ENCODE measurements at regions not wholly inside any gene's neighbourhood (a gene's known extent, or its start where the extent isn't known, plus 50 kb on each side); places are given as distances from the start of the nearest gene placed in this dataset.

GRCh38 chr5:30398423-30398822 lies 795.1 kb upstream of the CDH6 start:
- H4K20me1 ChIP-seq (ENCODE audit: control insufficient read depth, extremely low read depth, insufficient read depth, low read length) = no peaks in the 10 kb centered on the region

GRCh38 chr5:30392897-30393296 lies 800.6 kb upstream of the CDH6 start:
- Histone ChIP-seq H3K4me3 (replicated peaks in 1 of 4; ENCODE audit: control extremely low read depth in 1 of 4, insufficient read depth in 1 of 4, low read depth in 3 of 4, low read length in 4 of 4) (no peak overlapping the region), H3K79me2 (ENCODE audit: control insufficient read depth, insufficient read depth, low read length) (no peaks in the 10 kb centered on the region), H3K4me1 (ENCODE audit: control insufficient read depth, extremely low read depth, insufficient read depth, low read length) (no peaks in the 10 kb centered on the region), H3K4me2 (ENCODE audit: extremely low read depth, insufficient read depth, low read length) (no peak overlapping the region), H3K36me3 (ENCODE audit: control insufficient read depth, insufficient read depth, low read length) (no peaks in the 10 kb centered on the region), H2AFZ (ENCODE audit: low read length) (no peak overlapping the region), H3K27me3 (ENCODE audit: control insufficient read depth, insufficient read depth, low read length) (no peaks in the 10 kb centered on the region), H3K27ac (ENCODE audit: insufficient read depth, low read length) (no peak overlapping the region), H3K9me3 (ENCODE audit: control insufficient read depth, insufficient read depth, low read depth, low read length) (no peaks in the 10 kb centered on the region), H4K20me1 (ENCODE audit: control insufficient read depth, extremely low read depth, insufficient read depth, low read length) (no peaks in the 10 kb centered on the region), H3K9ac (ENCODE audit: insufficient read depth, low read length) (no peak overlapping the region)
- no peak for TF ChIP-seq EZH2 (IDR thresholded peaks at IDR 0.05; ENCODE audit: low read length, missing control alignments)
- no peak for TF ChIP-seq CTCF (conservative IDR thresholded peaks at IDR 0.05 in 1 of 2, IDR thresholded peaks at IDR 0.05 in 1 of 2; ENCODE audit: low read depth in 1 of 2, low read length in 2 of 2)
- DNase-seq (ENCODE audit: low read depth in 2 of 2) = no peak

More at GRCh38 chr5:30398423-30398822, 795.1 kb upstream of the CDH6 start:
- Histone ChIP-seq H2AFZ (ENCODE audit: low read length) (no peak overlapping the region), H3K9me3 (ENCODE audit: control insufficient read depth, insufficient read depth, low read depth, low read length) (no peaks in the 10 kb centered on the region), H3K9ac (ENCODE audit: insufficient read depth, low read length) (no peak overlapping the region), H3K4me3 (replicated peaks in 1 of 4; ENCODE audit: control extremely low read depth in 1 of 4, insufficient read depth in 1 of 4, low read depth in 3 of 4, low read length in 4 of 4) (no peak overlapping the region), H3K4me1 (ENCODE audit: control insufficient read depth, extremely low read depth, insufficient read depth, low read length) (no peaks in the 10 kb centered on the region), H3K27ac (ENCODE audit: insufficient read depth, low read length) (no peak overlapping the region), H3K79me2 (ENCODE audit: control insufficient read depth, insufficient read depth, low read length) (no peaks in the 10 kb centered on the region), H3K36me3 (ENCODE audit: control insufficient read depth, insufficient read depth, low read length) (no peaks in the 10 kb centered on the region), H3K27me3 (ENCODE audit: control insufficient read depth, insufficient read depth, low read length) (no peaks in the 10 kb centered on the region), H3K4me2 (ENCODE audit: extremely low read depth, insufficient read depth, low read length) (no peak overlapping the region)
- no peak for TF ChIP-seq CTCF (conservative IDR thresholded peaks at IDR 0.05 in 1 of 2, IDR thresholded peaks at IDR 0.05 in 1 of 2; ENCODE audit: low read depth in 1 of 2, low read length in 2 of 2)
- TF ChIP-seq EZH2 (IDR thresholded peaks at IDR 0.05; ENCODE audit: low read length, missing control alignments) = no peak
- no peak for DNase-seq (ENCODE audit: low read depth in 2 of 2)

GRCh38 chr5:30390095-30390494 lies 803.4 kb upstream of the CDH6 start:
- no peak for DNase-seq (ENCODE audit: low read depth in 2 of 2)
- Histone ChIP-seq H3K27ac (ENCODE audit: insufficient read depth, low read length) (no peak overlapping the region), H3K4me3 (replicated peaks in 1 of 4; ENCODE audit: control extremely low read depth in 1 of 4, insufficient read depth in 1 of 4, low read depth in 3 of 4, low read length in 4 of 4) (no peak overlapping the region), H3K9me3 (ENCODE audit: control insufficient read depth, insufficient read depth, low read depth, low read length) (no peaks in the 10 kb centered on the region), H3K36me3 (ENCODE audit: control insufficient read depth, insufficient read depth, low read length) (no peaks in the 10 kb centered on the region), H3K4me1 (ENCODE audit: control insufficient read depth, extremely low read depth, insufficient read depth, low read length) (no peaks in the 10 kb centered on the region), H2AFZ (ENCODE audit: low read length) (no peak overlapping the region), H3K79me2 (ENCODE audit: control insufficient read depth, insufficient read depth, low read length) (no peaks in the 10 kb centered on the region), H3K4me2 (ENCODE audit: extremely low read depth, insufficient read depth, low read length) (no peak overlapping the region), H3K9ac (ENCODE audit: insufficient read depth, low read length) (no peak overlapping the region), H3K27me3 (ENCODE audit: control insufficient read depth, insufficient read depth, low read length) (no peaks in the 10 kb centered on the region), H4K20me1 (ENCODE audit: control insufficient read depth, extremely low read depth, insufficient read depth, low read length) (no peaks in the 10 kb centered on the region)
- no peak for TF ChIP-seq CTCF (conservative IDR thresholded peaks at IDR 0.05 in 1 of 2, IDR thresholded peaks at IDR 0.05 in 1 of 2; ENCODE audit: low read depth in 1 of 2, low read length in 2 of 2)
- no peak for TF ChIP-seq EZH2 (IDR thresholded peaks at IDR 0.05; ENCODE audit: low read length, missing control alignments)

Measured in fibroblast of lung (primary cell).